IMR-90 (cell line): ENCODE measurements at regions not wholly inside any gene's neighbourhood (a gene's known extent, or its start where the extent isn't known, plus 50 kb on each side); places are given as distances from the start of the nearest gene placed in this dataset.

Source experiments
- ATAC-seq: fragments of 200-7000 bp; cut with Tn5 transposase; 2 replicates; pipeline ENCODE4 v1.9.1; 2020; ENCODE audit warnings: low read depth, mild to moderate bottlenecking, moderate library complexity
- BruUV-seq: library from RNA; stranded (reverse); fragments of 400-500 nt; replicated peaks from 2 replicates; lab custom pipeline; 2021; lab: Mats Ljungman, UMichigan
- CTCF ChIA-PET: fragments of 300-600 bp; formaldehyde crosslinking; extraction: SDS; loops from one replicate; lab custom pipeline; 2021; ENCODE audit warnings: antibody characterized with exemption; lab: Yijun Ruan, JAX
- POLR2A ChIA-PET: fragments of 300-600 bp; sonication (Branson Sonifier 250); formaldehyde crosslinking; loops from one replicate; lab custom pipeline; 2022; ENCODE audit warnings: antibody characterized with exemption; ENCODE audit not compliant: unreplicated experiment; lab: Charles Lee
- DNase-seq: peaks from one replicate; pipeline ENCODE4 v3.0.0; 2013
- H2AFZ ChIP-seq: replicated peaks from 2 replicates; pipeline ENCODE3; 2013; ENCODE audit warnings: low read length, mild to moderate bottlenecking; ENCODE audit not compliant: poor library complexity
- H2AK5ac ChIP-seq: 2 replicates; pipeline ENCODE4 v1.6.1; 2013; ENCODE audit warnings: low read depth, low read length, inconsistent platforms
- H2AK9ac ChIP-seq: replicated peaks from 2 replicates; pipeline ENCODE3; 2013; ENCODE audit warnings: mild to moderate bottlenecking, low read depth, low read length, moderate library complexity; ENCODE audit not compliant: poor library complexity
- H2BK120ac ChIP-seq: 2 replicates; pipeline ENCODE4 v1.6.1; 2013; ENCODE audit warnings: low read depth, low read length, inconsistent platforms
- H2BK15ac ChIP-seq: 3 replicates; pipeline ENCODE4 v1.6.1; 2013; ENCODE audit warnings: low read depth, low read length, inconsistent platforms
- H2BK20ac ChIP-seq: 2 replicates; pipeline ENCODE4 v1.6.1; 2013; ENCODE audit warnings: low read depth, mild to moderate bottlenecking, inconsistent platforms, low read length, moderate library complexity
- H2BK5ac ChIP-seq: 2 replicates; pipeline ENCODE4 v1.6.1; 2013; ENCODE audit warnings: mild to moderate bottlenecking, low read depth, low read length, inconsistent platforms; ENCODE audit not compliant: poor library complexity, severe bottlenecking
- H3K14ac ChIP-seq: replicated peaks from 2 replicates; pipeline ENCODE4 v1.6.1; 2013; ENCODE audit warnings: low read depth, low read length, inconsistent platforms
- H3K18ac ChIP-seq: 2 replicates; pipeline ENCODE4 v1.6.1; 2013; ENCODE audit warnings: low read depth, low read length, control low read depth
- H3K23ac ChIP-seq: 2 replicates; pipeline ENCODE4 v1.6.1; 2013; ENCODE audit warnings: low read depth, low read length, inconsistent platforms
- H3K27ac ChIP-seq: 2 replicates; pipeline ENCODE4 v1.5.1; 2013; ENCODE audit warnings: mild to moderate bottlenecking, control low read depth, low read length; ENCODE audit not compliant: insufficient read depth
- H3K27me3 ChIP-seq: 2 replicates; pipeline ENCODE4 v1.6.1; 2013; ENCODE audit warnings: low read length; ENCODE audit not compliant: control insufficient read depth, insufficient read depth
- H3K36me3 ChIP-seq: 2 replicates; pipeline ENCODE4 v1.6.1; 2013; ENCODE audit warnings: low read length, mixed read lengths; ENCODE audit not compliant: control insufficient read depth, insufficient read depth
- H3K4ac ChIP-seq: 2 replicates; pipeline ENCODE4 v1.6.1; 2013; ENCODE audit warnings: low read depth, low read length, inconsistent platforms
- H3K4me1 ChIP-seq: 2 replicates; pipeline ENCODE4 v1.6.1; 2013; ENCODE audit warnings: low read length, mixed read lengths; ENCODE audit not compliant: control insufficient read depth, insufficient read depth
- H3K4me2 ChIP-seq: 2 replicates; pipeline ENCODE4 v1.6.1; 2013; ENCODE audit warnings: low read depth, mild to moderate bottlenecking, control low read depth, low read length, moderate library complexity
- H3K4me3 ChIP-seq: 2 replicates; pipeline ENCODE4 v1.5.1; 2013; ENCODE audit warnings: low read depth, mild to moderate bottlenecking, control low read depth, low read length, moderate library complexity; ENCODE audit not compliant: insufficient read depth
- H3K56ac ChIP-seq: 2 replicates; pipeline ENCODE4 v1.6.1; 2013; ENCODE audit warnings: low read length, inconsistent platforms; ENCODE audit not compliant: insufficient read depth; ENCODE audit errors: extremely low read depth
- H3K79me1 ChIP-seq, 2 experiments: 2 replicates each; pipeline ENCODE4 v1.6.1; 2013; ENCODE audit warnings: low read length in 2 of 2, inconsistent platforms in 1 of 2, low read depth in 1 of 2
- H3K9ac ChIP-seq: 2 replicates; pipeline ENCODE4 v1.6.1; 2013; ENCODE audit warnings: low read depth, low read length, control low read depth
- H3K9me1 ChIP-seq: 2 replicates; pipeline ENCODE4 v1.6.1; 2013; ENCODE audit warnings: low read length, inconsistent platforms; ENCODE audit not compliant: insufficient read depth
- H3K9me3 ChIP-seq: 2 replicates; pipeline ENCODE4 v1.6.1; 2013; ENCODE audit warnings: low read length; ENCODE audit not compliant: control insufficient read depth, insufficient read depth
- H4K20me1 ChIP-seq: 2 replicates; pipeline ENCODE4 v1.6.1; 2013; ENCODE audit warnings: low read length, inconsistent platforms; ENCODE audit not compliant: insufficient read depth
- H4K5ac ChIP-seq: 2 replicates; pipeline ENCODE4 v1.6.1; 2013; ENCODE audit warnings: mild to moderate bottlenecking, low read depth, low read length, control low read depth
- H4K8ac ChIP-seq, 2 experiments: 2 replicates each; pipeline ENCODE4 v1.6.1; 2013; ENCODE audit warnings: low read depth in 2 of 2, low read length in 2 of 2, control low read depth in 1 of 2, inconsistent platforms in 1 of 2
- H4K91ac ChIP-seq: 2 replicates; pipeline ENCODE4 v1.6.1; 2013; ENCODE audit warnings: low read depth, low read length, inconsistent platforms; ENCODE audit not compliant: insufficient read depth
- BHLHE40 ChIP-seq: fragments of 150-350 bp; IDR thresholded peaks from 2 replicates; pipeline ENCODE4 v1.6.1; 2016; ENCODE audit warnings: mild to moderate bottlenecking, low read depth, low read length
- CHD1 ChIP-seq: IDR thresholded peaks from 2 replicates; pipeline ENCODE4 v1.6.1; 2012; ENCODE audit warnings: low read depth, low read length, improper control_type of control experiment
- MXI1 ChIP-seq: IDR thresholded peaks from 2 replicates; pipeline ENCODE4 v1.6.1; 2012; ENCODE audit warnings: low read depth, mild to moderate bottlenecking, low read length, moderate library complexity, borderline replicate concordance
- SMC3 ChIP-seq: fragments of 150-350 bp; IDR thresholded peaks from 2 replicates; pipeline ENCODE4 v1.6.1; 2016; ENCODE audit warnings: low read depth, mild to moderate bottlenecking, antibody characterized with exemption, low read length, moderate library complexity
- WGBS, 2 experiments: methylation state at CpG; one replicate each; pipeline versions ENCODE4 v1.1.5 to v1.1.7; 2013; ENCODE audit warnings: missing lambda C conversion rate in 2 of 2; ENCODE audit not compliant: insufficient read length in 1 of 2; ENCODE audit errors: extremely low coverage in 2 of 2; 5-methylcytosine and 5-hydroxymethylcytosine counted together
- dilution Hi-C: fragments of 300-500 bp; cut with HindIII; formaldehyde crosslinking; loops from one replicate; pipeline ENCODE4 v1.14.3; 2018; ENCODE audit warnings: low sequenced_read_pairs; ENCODE audit not compliant: unreplicated experiment
- in situ Hi-C: fragments of 300-500 bp; cut with MboI; formaldehyde crosslinking; loops from 3 replicates; pipeline ENCODE4 v1.14.3; 2019; ENCODE audit warnings: low sequenced_read_pairs, inconsistent platforms, mixed read lengths
- intact Hi-C: fragments of 100-400 bp; cut with micrococcal nuclease; formaldehyde crosslinking; loops from 2 replicates; pipeline ENCODE4 v1.10.0; 2022
- TF ChIP-seq, protein P1 (sequence below): fragments of 150-350 bp; IDR thresholded peaks from 2 replicates; pipeline ENCODE4 v1.6.1; 2017; ENCODE audit warnings: mild to moderate bottlenecking, antibody characterized with exemption, low read length, low read depth
- TF ChIP-seq, protein P2 (sequence below): fragments of 150-350 bp; IDR thresholded peaks from 2 replicates; pipeline ENCODE4 v1.6.1; 2016; ENCODE audit warnings: low read depth, mild to moderate bottlenecking, low read length, moderate library complexity, borderline replicate concordance
- TF ChIP-seq, protein P3 (sequence below): conservative IDR thresholded peaks from 2 replicates; pipeline ENCODE4 v1.5.1; 2012; ENCODE audit warnings: mild to moderate bottlenecking, low read depth, low read length, improper control_type of control experiment

DNA sequence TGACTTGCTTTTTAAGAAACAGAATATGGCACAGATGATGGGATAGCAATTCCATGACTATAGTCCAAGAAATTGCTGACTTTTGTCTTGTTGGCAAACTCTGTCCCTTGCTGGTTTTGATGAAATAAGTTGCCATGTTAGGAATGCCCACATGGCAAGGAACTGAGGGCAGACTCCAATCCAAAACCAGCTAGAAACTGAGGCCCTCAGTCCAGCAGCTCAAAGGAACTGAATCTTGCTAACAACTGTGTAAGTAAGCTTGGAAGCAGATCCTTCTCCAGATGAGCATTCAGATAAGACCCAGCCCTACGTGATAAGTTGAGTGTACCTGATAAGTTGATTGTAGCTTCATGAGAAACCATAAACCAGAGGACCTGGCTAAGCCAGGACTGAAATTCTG is 64.3 kb upstream of the BMPER start:
- Histone ChIP-seq H2BK120ac (no peak overlapping the region), H2AK5ac (no peak overlapping the region), H2BK5ac (no peak overlapping the region), H3K27ac (no peak overlapping the region), H2AFZ (no peak overlapping the region), H3K4me2 (no peak overlapping the region), H2BK15ac (no peak overlapping the region), H3K4ac (no peak overlapping the region), H3K79me1 (no peaks in the 10 kb centered on the region), H4K5ac (no peak overlapping the region), H3K23ac (no peak overlapping the region), H2BK20ac (no peak overlapping the region), H4K8ac (no peak overlapping the region), H3K4me3 (no peak overlapping the region), H4K91ac (no peak overlapping the region), H4K20me1 (no peaks in the 10 kb centered on the region), H3K9me1 (no peaks in the 10 kb centered on the region; the same call in 1 of the 2 replicates), H3K27me3 (peaks cover 16% of the 10 kb centered on the region), H3K56ac (no peak overlapping the region), H2AK9ac (no peak overlapping the region), H3K36me3 (no peaks in the 10 kb centered on the region), H3K9me3 (no peaks in the 10 kb centered on the region), H3K4me1 (no peaks in the 10 kb centered on the region), H3K9ac (no peak overlapping the region), H3K14ac (no peak overlapping the region), H3K18ac (no peak overlapping the region)
- in situ Hi-C loops (no loop called here), intact Hi-C loops (loop anchor here (2.0 kb wide), 1 partner anchor 58 kb away; no protein-coding TSS in a partner anchor), dilution Hi-C loops (no loop called here)
- TF ChIP-seq BHLHE40 (no peak), MXI1 (no peak), CHD1 (no peak), SMC3 (no peak)
- TF ChIP-seq, protein P1, sequence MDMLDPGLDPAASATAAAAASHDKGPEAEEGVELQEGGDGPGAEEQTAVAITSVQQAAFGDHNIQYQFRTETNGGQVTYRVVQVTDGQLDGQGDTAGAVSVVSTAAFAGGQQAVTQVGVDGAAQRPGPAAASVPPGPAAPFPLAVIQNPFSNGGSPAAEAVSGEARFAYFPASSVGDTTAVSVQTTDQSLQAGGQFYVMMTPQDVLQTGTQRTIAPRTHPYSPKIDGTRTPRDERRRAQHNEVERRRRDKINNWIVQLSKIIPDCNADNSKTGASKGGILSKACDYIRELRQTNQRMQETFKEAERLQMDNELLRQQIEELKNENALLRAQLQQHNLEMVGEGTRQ = no peak
- TF ChIP-seq, protein P2, sequence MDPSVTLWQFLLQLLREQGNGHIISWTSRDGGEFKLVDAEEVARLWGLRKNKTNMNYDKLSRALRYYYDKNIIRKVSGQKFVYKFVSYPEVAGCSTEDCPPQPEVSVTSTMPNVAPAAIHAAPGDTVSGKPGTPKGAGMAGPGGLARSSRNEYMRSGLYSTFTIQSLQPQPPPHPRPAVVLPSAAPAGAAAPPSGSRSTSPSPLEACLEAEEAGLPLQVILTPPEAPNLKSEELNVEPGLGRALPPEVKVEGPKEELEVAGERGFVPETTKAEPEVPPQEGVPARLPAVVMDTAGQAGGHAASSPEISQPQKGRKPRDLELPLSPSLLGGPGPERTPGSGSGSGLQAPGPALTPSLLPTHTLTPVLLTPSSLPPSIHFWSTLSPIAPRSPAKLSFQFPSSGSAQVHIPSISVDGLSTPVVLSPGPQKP = no peak
- TF ChIP-seq, protein P3, sequence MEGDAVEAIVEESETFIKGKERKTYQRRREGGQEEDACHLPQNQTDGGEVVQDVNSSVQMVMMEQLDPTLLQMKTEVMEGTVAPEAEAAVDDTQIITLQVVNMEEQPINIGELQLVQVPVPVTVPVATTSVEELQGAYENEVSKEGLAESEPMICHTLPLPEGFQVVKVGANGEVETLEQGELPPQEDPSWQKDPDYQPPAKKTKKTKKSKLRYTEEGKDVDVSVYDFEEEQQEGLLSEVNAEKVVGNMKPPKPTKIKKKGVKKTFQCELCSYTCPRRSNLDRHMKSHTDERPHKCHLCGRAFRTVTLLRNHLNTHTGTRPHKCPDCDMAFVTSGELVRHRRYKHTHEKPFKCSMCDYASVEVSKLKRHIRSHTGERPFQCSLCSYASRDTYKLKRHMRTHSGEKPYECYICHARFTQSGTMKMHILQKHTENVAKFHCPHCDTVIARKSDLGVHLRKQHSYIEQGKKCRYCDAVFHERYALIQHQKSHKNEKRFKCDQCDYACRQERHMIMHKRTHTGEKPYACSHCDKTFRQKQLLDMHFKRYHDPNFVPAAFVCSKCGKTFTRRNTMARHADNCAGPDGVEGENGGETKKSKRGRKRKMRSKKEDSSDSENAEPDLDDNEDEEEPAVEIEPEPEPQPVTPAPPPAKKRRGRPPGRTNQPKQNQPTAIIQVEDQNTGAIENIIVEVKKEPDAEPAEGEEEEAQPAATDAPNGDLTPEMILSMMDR = no peak
- ChIA-PET POLR2A (no interaction called here), CTCF (interaction anchor here (0.6 kb wide), 1 partner anchor 12 kb away, joined by 3 read pairs; no protein-coding TSS in a partner anchor)
- no TSS peak for BruUV-seq
- no CpG with 5 or more reads among the region's 1 CpG for WGBS, 2 experiments
- DNase-seq (no peak), ATAC-seq (no peak)
